Tibial nerve (tissue), 4 donors: ENCODE measurements at regions not wholly inside any gene's neighbourhood (a gene's known extent, or its start where the extent isn't known, plus 50 kb on each side); places are given as distances from the start of the nearest gene placed in this dataset.

Experiments
- DNase-seq, 2 donors: peaks; one replicate each; pipeline ENCODE4 v3.0.0-alpha.2; 2019; ENCODE audit warnings: low spot score in 2 of 2
- H3K27ac ChIP-seq, 4 donors: fragments of 200-600 bp; sonication (generic) in 3 of 4; one replicate each; pipeline ENCODE4 v1.5.1; 2017 to 2019; ENCODE audit warnings: mild to moderate bottlenecking in 1 of 4
- H3K27me3 ChIP-seq, 2 donors: fragments of 200-600 bp; sonication (generic) in 1 of 2; one replicate each; pipeline versions ENCODE4 v1.5.1 to v1.6.0; 2017 to 2019
- H3K36me3 ChIP-seq, 3 donors: fragments of 200-600 bp; sonication (generic); one replicate each; pipeline ENCODE4 v1.5.1; 2018 to 2019
- H3K4me1 ChIP-seq, 4 donors: fragments of 200-600 bp; sonication (generic) in 3 of 4; one replicate each; pipeline ENCODE4 v1.5.1; 2017 to 2019
- H3K4me3 ChIP-seq, 4 donors: fragments of 200-600 bp; sonication (generic) in 3 of 4; one replicate each; pipeline ENCODE4 v1.5.1; 2017 to 2019; ENCODE audit warnings: mild to moderate bottlenecking in 1 of 4, moderate library complexity in 1 of 4
- H3K9me3 ChIP-seq, 4 donors: fragments of 200-600 bp; sonication (generic) in 3 of 4; one replicate each; pipeline ENCODE4 v1.5.1; 2017 to 2019
- CTCF ChIP-seq, 5 experiments: fragments of 200-600 bp in 3 of 5; fragments of 450-650 bp in 2 of 5; sonication (generic) in 3 of 5; IDR thresholded peaks; one replicate each; pipeline ENCODE4 v1.5.1; 2016 to 2019; ENCODE audit warnings: antibody characterized with exemption in 5 of 5, mild to moderate bottlenecking in 3 of 5, moderate library complexity in 2 of 5
- EP300 ChIP-seq, 2 donors: sonication (generic); formaldehyde crosslinking; IDR thresholded peaks; one replicate each; pipeline ENCODE4 v1.6.1; 2017; ENCODE audit warnings: antibody characterized with exemption in 2 of 2, mild to moderate bottlenecking in 1 of 2
- POLR2A ChIP-seq, 2 donors: fragments of 450-650 bp; IDR thresholded peaks; one replicate each; pipeline ENCODE4 v1.6.1; 2017; ENCODE audit warnings: antibody characterized with exemption in 2 of 2, mild to moderate bottlenecking in 2 of 2, moderate library complexity in 2 of 2
- WGBS, 2 donors: methylation state at CpG; one replicate each; pipeline ENCODE4 v1.1.5; 2018; 5-methylcytosine and 5-hydroxymethylcytosine counted together

- TF ChIP-seq EP300 (IDR thresholded peaks at IDR 0.05) = no peak
- TF ChIP-seq CTCF (IDR thresholded peaks at IDR 0.05) = no peak
- no peak for TF ChIP-seq POLR2A (IDR thresholded peaks at IDR 0.05)
- H3K36me3 ChIP-seq = no peaks in the 10 kb centered on the region
- no peak for DNase-seq
- no peaks in the 10 kb centered on the region for H3K27me3 ChIP-seq
- no peaks in the 10 kb centered on the region for H3K9me3 ChIP-seq
- H3K4me3 ChIP-seq = no peak overlapping the region
- WGBS, 2 donors = 94 to 95% methylated on average over 8 of the region's 8 CpGs
- peaks cover 0 to 8% (median 0%) of the 10 kb centered on the region in 4 donors for H3K4me1 ChIP-seq
- H3K27ac ChIP-seq = no peak overlapping the region
These were observed 169.9 kb downstream of the KTN1 start for GRCh38 chr14:55749946-55750345.

GRCh38 chr14:55752580-55753390 lies 172.8 kb downstream of the KTN1 start:
- TF ChIP-seq CTCF (IDR thresholded peaks at IDR 0.05) (no peak), EP300 (IDR thresholded peaks at IDR 0.05) (no peak), POLR2A (IDR thresholded peaks at IDR 0.05) (no peak)
- H3K27me3 ChIP-seq = no peaks in the 10 kb centered on the region
- H3K27ac ChIP-seq = no peak overlapping the region
- no peaks in the 10 kb centered on the region for H3K36me3 ChIP-seq
- no peaks in the 10 kb centered on the region for H3K9me3 ChIP-seq
- no peak for DNase-seq
- H3K4me1 ChIP-seq = peaks cover 0 to 8% (median 0%) of the 10 kb centered on the region in 4 donors
- no peak overlapping the region for H3K4me3 ChIP-seq
- 58 to 67% methylated on average over 7 of the region's 7 CpGs for WGBS, 2 donors

- TF ChIP-seq EP300 (IDR thresholded peaks at IDR 0.05) = no peak
- TF ChIP-seq POLR2A (IDR thresholded peaks at IDR 0.05) = no peak
- TF ChIP-seq CTCF (IDR thresholded peaks at IDR 0.05) = no peak
- 97 to 100% methylated on average over 2 of the region's 2 CpGs for WGBS, 2 donors
- DNase-seq = no peak
These were observed 174.5 kb downstream of the KTN1 start for GRCh38 chr14:55754471-55754870.

GRCh38 chr14:55754871-55755270 lies 174.9 kb downstream of the KTN1 start:
- H3K36me3 ChIP-seq = no peaks in the 10 kb centered on the region
- 97 to 100% methylated on average over 5 of the region's 5 CpGs for WGBS, 2 donors
- no peaks in the 10 kb centered on the region for H3K9me3 ChIP-seq
- no peak for DNase-seq
- H3K4me3 ChIP-seq = no peak overlapping the region
- peaks cover 0 to 3% (median 0%) of the 10 kb centered on the region in 4 donors for H3K4me1 ChIP-seq
- H3K27ac ChIP-seq = no peak overlapping the region
- TF ChIP-seq POLR2A (IDR thresholded peaks at IDR 0.05) (no peak), EP300 (IDR thresholded peaks at IDR 0.05) (no peak), CTCF (IDR thresholded peaks at IDR 0.05) (no peak)
- no peaks in the 10 kb centered on the region for H3K27me3 ChIP-seq

More at GRCh38 chr14:55754471-55754870, 174.5 kb downstream of the KTN1 start:
- H3K36me3 ChIP-seq = no peaks in the 10 kb centered on the region
- no peak overlapping the region for H3K4me3 ChIP-seq
- no peak overlapping the region for H3K27ac ChIP-seq
- H3K4me1 ChIP-seq = peaks cover 0 to 5% (median 0%) of the 10 kb centered on the region in 4 donors
- H3K9me3 ChIP-seq = no peaks in the 10 kb centered on the region
- H3K27me3 ChIP-seq = no peaks in the 10 kb centered on the region

- H3K9me3 ChIP-seq = no peaks in the 10 kb centered on the region
- no peaks in the 10 kb centered on the region for H3K27me3 ChIP-seq
- H3K4me3 ChIP-seq = no peak overlapping the region
- TF ChIP-seq EP300 (IDR thresholded peaks at IDR 0.05) = no peak
- no peak for TF ChIP-seq POLR2A (IDR thresholded peaks at IDR 0.05)
- no peak for TF ChIP-seq CTCF (IDR thresholded peaks at IDR 0.05)
- no peak for DNase-seq
- H3K27ac ChIP-seq = no peak overlapping the region
- H3K36me3 ChIP-seq = no peaks in the 10 kb centered on the region
- peaks cover 0 to 3% (median 0%) of the 10 kb centered on the region in 4 donors for H3K4me1 ChIP-seq
These were observed 176.1 kb downstream of the KTN1 start for GRCh38 chr14:55756078-55756477.
